MV-4-11 (cell line): ENCODE measurements at regions not wholly inside any gene's neighbourhood (a gene's known extent, or its start where the extent isn't known, plus 50 kb on each side); places are given as distances from the start of the nearest gene placed in this dataset.

ENCODE experiments used
- DNase-seq: peaks from one replicate; lab custom pipeline; 2025; lab: John Stamatoyannopoulos, UW

DNA sequence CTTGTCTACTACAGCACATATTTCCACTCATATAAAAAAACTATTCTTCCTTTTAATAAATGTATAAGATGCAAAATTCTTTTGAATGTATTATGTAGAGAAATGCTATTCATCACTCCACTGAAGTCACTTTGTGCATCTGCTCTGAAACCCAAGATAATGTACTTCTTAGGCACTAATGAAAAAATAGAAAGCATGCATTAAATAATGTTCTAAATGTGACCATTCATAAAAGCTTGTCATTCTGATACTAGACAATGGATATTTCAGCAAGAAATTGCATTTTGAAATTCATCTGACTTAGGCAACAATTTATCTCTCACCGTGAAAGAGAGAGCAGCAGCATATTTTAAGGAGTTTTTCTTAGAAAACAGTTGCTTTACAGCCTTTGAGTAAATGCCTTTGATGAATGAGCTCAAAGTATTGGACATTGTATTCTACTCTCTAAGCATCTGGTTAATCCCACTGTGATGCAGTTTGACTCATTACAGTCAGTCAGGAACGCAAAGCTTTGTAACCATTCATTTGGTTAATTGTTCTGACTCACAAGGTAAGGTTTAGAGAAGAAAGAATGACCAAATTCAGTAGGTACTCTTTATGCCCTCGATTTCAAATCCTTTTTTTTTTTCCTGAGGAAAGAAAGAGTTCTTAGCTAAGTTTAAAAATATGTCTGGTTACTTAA, 2233.8 kb upstream of the C9orf72 start:
- DNase-seq = no peak

DNA sequence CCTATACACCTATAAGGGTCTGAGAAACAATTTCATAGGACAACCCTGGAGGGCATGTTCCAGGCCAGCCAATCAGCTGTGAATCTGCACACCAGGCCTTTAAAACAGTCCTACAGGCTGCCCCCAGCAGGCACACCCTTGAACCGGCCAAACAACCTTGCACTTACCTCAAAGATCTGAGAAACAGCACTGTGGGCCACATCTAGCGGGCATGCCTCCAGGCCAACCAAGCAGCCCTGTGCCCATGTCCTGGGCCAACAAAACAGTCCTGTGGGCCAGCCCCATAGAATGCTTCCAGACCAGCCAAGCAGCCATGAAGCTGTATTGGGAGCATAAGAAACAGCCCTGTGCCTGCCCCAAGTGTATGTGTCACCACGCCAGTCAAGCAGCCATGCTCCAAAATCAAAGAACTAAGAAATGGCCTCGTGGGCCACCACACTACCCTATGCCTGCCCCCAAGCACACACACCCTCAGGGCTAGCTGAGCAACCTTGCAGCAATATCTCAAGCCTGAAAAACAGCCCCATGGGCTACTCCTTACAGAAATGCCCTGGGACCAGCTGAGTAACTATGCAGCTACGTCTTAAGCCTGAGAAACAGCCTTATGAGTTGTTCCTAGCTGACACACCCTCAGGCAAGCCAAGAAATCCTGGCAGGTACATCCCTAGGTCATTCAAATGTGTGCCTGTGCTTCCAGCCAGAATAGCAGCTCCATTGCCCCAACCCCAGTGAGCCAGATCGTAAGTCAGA, 2243.8 kb upstream of the C9orf72 start:
- DNase-seq = no peak

DNA sequence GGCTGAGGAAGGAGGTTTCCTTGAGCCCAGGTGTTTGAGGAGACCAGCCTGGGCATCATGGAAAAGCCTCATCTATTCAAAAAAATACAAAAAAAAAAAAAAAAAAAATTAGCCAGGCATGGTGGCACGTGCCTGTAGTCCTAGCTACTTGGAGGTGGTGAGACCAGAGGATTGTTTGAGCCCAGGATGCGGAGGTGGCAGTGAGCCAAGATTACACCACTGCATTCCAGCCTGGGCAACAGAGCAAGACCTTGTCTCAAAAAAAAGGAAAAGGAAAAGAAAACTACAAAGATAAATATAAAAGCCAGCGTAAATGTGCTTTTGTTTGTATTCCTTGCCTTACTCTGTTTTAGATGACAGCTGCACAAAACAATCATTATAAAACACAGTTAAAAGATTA, 2249.2 kb upstream of the C9orf72 start:
- no peak for DNase-seq

- DNase-seq = no peak
These were observed 2253.1 kb upstream of the C9orf72 start for GRCh38 chr9:29826421-29826820.

DNA sequence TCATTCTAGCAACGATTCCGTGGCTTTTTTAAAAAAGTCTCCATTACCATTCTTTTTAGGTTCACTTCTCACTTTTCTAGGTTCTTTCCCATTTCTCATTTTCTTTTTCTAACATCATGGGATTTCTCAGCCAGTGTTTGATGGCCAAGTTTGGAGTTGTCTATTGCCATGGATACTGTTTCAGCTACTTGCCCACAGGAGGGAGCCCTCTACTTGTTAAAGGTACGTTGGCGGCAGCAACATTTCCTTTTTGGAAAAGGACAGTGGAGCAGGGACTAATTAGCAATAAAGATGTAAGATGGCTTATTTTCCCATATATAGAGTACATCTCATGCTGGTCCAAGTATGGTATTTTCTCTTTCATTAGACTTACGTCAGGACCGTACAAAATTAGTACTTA, 2257.5 kb upstream of the C9orf72 start:
- peak; percentile 10 for DNase-seq

DNA sequence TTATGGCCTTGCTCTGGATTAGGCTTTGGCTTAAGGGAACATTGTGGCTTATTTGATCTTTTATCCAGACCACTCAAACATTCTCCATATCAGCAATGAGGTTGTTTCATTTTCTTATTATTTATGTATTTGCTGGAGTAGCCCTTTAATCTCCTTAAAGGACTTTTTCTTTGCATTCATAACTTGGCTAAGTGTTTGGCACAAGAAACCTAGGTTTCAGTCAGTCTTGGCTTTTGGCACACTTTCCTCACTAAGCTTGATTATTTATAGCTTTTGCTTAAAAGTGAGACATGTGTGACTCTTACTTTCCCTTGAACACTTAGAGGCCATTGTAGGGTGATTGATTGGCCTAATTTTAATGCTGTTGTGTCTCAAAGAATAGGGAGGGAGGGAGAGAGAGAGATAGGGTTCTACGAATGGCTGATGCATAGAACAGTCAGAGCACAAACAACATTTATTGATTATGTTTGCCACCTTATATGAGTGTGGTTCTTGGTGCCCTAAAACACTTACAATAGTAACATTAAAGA, 2265.3 kb upstream of the C9orf72 start:
- no peak for DNase-seq

GRCh38 chr9:29844251-29844650, 2271.0 kb upstream of the C9orf72 start:
- DNase-seq = no peak

GRCh38 chr9:29850664-29851063, 2277.4 kb upstream of the C9orf72 start:
- DNase-seq = no peak

- DNase-seq = no peak
These were observed 2288.5 kb upstream of the C9orf72 start for GRCh38 chr9:29861803-29862202.

GRCh38 chr9:29865764-29866313, 2292.6 kb upstream of the C9orf72 start:
- no peak for DNase-seq

- DNase-seq = no peak
These were observed 2293.3 kb upstream of the C9orf72 start for GRCh38 chr9:29866556-29866955.

- DNase-seq = no peak
These were observed 2300.3 kb upstream of the C9orf72 start for GRCh38 chr9:29873579-29873978.

DNA sequence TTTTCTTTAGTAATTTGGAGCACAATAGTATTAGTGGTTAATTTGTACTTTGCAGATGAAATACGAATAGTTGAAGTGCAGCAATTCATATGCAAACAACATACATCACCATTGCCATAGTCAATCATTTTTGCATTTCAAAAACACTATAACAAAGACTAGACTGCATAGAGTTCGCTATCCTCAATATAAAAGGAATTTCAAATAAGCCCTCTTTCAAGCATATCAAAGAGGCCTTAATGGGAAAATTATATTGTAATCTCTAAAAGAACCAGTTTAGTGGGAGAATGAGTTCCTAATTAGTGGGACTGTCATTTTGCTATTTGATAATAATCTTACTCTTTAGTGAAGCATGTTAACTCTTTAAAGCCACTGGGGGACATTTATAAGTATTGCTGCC, 2302.3 kb upstream of the C9orf72 start:
- no peak for DNase-seq

DNA sequence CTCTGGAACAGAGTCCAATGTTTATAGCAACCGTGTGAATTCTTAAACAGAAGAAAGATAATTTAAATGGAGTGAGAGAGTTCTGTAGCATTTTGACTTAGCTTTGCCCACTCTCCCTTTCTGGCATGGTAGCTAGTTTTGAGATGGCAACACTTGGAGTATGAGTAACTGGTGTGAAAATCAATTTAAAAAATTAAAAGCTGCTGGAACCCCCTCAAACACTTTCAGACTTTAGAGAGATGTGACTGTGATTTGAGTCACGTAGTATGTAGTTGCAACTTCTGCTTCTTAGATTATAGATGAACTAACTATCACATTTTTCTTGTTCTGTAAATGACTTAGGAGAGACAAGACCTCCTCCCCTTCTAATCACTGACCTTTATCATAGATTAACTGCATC, 2309.5 kb upstream of the C9orf72 start:
- no peak for DNase-seq

DNA sequence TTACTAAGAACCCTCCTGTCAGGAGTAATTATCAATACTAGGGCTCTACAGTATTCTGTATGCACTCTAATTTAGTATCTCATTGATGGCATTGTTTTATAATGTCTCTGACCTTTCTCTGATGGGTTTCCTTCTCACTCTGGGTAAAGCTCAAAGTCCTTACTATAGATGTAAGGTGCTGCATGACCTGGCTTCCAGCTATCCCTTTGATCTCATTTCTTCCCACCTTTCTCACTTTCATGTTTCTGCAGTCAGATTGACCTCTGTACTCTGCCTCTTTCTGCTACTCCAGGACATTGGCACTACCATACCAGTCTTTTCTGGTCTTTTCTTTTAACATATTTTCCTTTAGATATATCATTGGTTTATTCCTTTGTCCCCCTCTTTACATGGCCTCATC, 2332.8 kb upstream of the C9orf72 start:
- no peak for DNase-seq

DNA sequence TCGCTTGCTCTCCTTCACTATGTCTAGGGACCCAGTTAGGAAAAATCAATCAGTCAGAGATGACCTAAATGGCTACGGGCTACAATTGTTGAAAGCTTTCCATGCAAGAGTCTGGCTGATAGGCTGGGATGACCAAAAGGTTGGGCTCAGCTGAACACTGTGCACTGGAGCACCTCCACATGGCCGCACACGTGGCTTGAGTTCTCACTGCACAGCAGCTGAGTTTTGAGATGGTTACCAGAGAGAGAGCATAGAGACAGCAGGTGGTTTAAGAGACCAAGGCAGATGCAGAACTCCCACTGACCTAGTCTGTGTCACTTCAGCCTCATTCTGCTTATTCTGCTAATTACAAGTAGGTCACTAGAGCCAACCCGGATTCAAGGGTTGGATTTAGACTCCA, 2354.8 kb upstream of the C9orf72 start:
- no peak for DNase-seq

DNA sequence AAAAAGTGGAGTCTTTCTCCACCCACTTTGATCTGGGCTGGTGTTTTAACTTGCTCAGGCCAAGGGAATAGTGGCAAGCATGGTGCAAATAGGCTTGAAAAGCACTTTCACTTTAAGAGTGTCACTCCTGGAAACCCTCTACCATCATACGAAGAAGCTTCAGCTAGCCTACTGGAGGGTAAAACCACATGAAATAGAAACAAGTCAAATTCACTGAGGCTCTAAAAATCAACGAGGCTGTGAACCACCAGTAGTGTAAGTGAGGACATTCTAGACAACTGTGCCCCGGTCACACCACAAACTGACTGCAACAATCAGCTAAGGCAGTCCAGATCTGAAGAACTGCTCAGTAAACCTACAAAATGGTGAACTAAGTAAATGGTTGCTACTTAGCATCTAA, 2366.3 kb upstream of the C9orf72 start:
- DNase-seq = no peak

GRCh38 chr9:29945012-29945411, 2371.7 kb upstream of the C9orf72 start:
- no peak for DNase-seq

DNA sequence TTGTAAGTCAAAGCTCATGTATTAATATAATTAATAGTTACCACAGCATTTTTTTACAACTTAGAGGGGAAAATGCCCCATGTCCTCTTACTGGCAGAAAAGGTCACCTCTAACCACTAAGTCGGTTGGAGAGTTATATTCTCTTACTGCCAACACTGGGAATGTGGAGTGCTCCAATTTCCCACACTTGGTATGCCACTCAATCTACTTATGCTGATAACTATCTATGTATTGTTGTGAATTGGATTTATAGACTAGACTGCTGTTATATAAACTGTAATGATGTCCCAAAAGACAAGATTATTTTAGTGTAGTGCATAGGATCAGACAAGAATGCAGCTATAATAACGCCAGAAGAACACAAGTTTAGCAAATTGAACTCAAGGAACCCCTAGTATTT, 2385.2 kb upstream of the C9orf72 start:
- no peak for DNase-seq

DNA sequence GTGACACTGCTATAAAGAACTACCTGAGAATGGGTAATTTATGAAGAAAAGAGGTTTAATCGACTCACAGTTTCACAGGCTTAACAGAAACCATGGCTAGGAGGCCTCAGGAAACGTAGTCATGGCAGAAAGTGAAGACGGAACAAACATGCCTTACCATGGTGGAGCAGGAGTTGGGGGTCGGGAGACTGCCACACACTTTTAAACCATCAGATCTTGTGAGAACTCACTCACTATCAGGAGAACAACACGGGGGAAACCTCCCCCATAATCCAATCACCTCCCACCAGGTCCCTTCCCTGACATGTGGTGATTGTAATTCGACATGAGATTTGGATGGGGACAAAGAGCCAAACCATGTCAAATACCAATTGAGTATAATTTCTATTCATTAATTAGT, 2392.6 kb upstream of the C9orf72 start:
- no peak for DNase-seq

DNA sequence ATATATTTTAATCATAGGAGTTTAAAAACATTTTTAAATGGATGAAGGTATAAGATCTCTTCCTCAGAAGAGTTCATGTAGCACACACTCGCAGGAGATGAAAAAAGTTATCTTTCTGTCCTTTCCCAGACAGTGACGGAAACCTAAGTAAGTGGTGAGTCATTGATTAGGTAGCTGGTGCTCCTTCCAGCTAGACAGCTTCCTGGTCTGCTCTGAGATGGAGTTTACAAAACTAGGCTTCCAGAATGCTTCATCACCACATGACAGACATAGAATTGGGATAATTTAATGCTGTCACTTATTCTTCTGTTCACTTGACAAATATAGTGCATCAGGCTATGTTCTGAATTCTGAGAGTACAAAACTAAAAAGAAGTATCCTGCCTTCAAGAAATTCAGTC, 2393.0 kb upstream of the C9orf72 start:
- DNase-seq = no peak

- no peak for DNase-seq
These were observed 2395.6 kb upstream of the C9orf72 start for GRCh38 chr9:29968831-29969230.

DNA sequence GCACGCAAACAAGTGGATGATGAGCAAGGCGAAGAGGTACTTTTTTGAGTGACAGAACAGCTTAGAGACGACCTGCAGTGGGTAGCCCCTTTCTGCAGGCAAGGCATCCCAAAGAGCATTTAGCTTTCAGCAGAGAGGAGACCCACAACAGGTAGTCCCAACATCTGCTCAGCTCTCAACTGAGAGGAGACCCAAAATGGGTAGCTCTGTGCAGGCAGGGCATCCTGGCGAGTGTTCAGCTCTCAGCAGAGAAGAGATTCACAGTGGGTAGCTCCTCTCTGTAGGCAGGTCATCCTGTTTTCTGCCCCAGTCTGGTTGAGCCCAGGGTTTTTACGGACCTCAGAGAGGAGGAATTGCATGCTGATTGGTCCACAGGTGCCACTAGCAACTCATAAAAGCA, 2396.1 kb upstream of the C9orf72 start:
- DNase-seq = no peak
